HepG2 (cell line): ENCODE measurements at regions not wholly inside any gene's neighbourhood (a gene's known extent, or its start where the extent isn't known, plus 50 kb on each side); places are given as distances from the start of the nearest gene placed in this dataset.

ENCODE experiments used
- EP300 ChIP-seq, 3 experiments: sonication (generic) in 1 of 3; formaldehyde crosslinking in 1 of 3; IDR thresholded peaks; 2 replicates each; pipeline versions ENCODE4 v1.5.1 to v1.6.1; 2011 to 2020; ENCODE audit warnings: low read depth in 2 of 3, low read length in 2 of 3, borderline replicate concordance in 1 of 3, improper control_type of control experiment in 1 of 3, mild to moderate bottlenecking in 1 of 3, missing genetic modification reagents in 1 of 3, moderate library complexity in 1 of 3
- HDAC6 ChIP-seq: fragments of 200-600 bp; sonication (generic); IDR thresholded peaks from 2 replicates; pipeline ENCODE4 v1.7.0; 2017; ENCODE audit warnings: mild to moderate bottlenecking, antibody characterized with exemption, low read length, low read depth
- MED1 ChIP-seq: sonication (generic); formaldehyde crosslinking; IDR thresholded peaks from 2 replicates; pipeline ENCODE4 v1.4.0; 2020; ENCODE audit warnings: missing genetic modification reagents
- NFYB ChIP-seq: sonication (generic); formaldehyde crosslinking; IDR thresholded peaks from 2 replicates; pipeline ENCODE4 v1.4.0; 2020; ENCODE audit warnings: missing genetic modification reagents
- POLR2A ChIP-seq, 2 experiments: IDR thresholded peaks; 2 replicates each; pipeline ENCODE4 v1.6.1; 2011; ENCODE audit warnings: low read depth in 2 of 2, low read length in 2 of 2, mild to moderate bottlenecking in 1 of 2, moderate library complexity in 1 of 2; ENCODE audit not compliant: insufficient read depth in 1 of 2
- SMAD3 ChIP-seq: sonication (generic); formaldehyde crosslinking; IDR thresholded peaks from 2 replicates; pipeline ENCODE4 v1.4.0; 2020; ENCODE audit warnings: missing genetic modification reagents
- SP2 ChIP-seq: sonication (generic); formaldehyde crosslinking; IDR thresholded peaks from 2 replicates; pipeline ENCODE4 v1.5.1; 2020; ENCODE audit warnings: mild to moderate bottlenecking, missing genetic modification reagents
- ZBTB7A ChIP-seq: sonication (generic); formaldehyde crosslinking; IDR thresholded peaks from 2 replicates; pipeline ENCODE4 v1.8.0; 2022; ENCODE audit warnings: mild to moderate bottlenecking, missing genetic modification reagents
- ZNF530 ChIP-seq: sonication (generic); formaldehyde crosslinking; IDR thresholded peaks from 2 replicates; pipeline ENCODE4 v1.5.0; 2020; ENCODE audit warnings: low read depth, mild to moderate bottlenecking, missing genetic modification reagents
- TF ChIP-seq, protein P1 (sequence below): sonication (generic); formaldehyde crosslinking; IDR thresholded peaks from 2 replicates; pipeline ENCODE4 v1.8.1; 2023; ENCODE audit warnings: mild to moderate bottlenecking, missing genetic modification reagents, borderline replicate concordance
- TF ChIP-seq, protein P2 (sequence below), 2 experiments: sonication (generic) in 1 of 2; formaldehyde crosslinking in 1 of 2; IDR thresholded peaks; 2 replicates each; pipeline versions ENCODE4 v1.5.1 to v1.6.1; 2011 to 2020; ENCODE audit warnings: borderline replicate concordance in 1 of 2, low read depth in 1 of 2, low read length in 1 of 2, mild to moderate bottlenecking in 1 of 2, missing genetic modification reagents in 1 of 2, moderate library complexity in 1 of 2
- TF ChIP-seq, protein P3 (sequence below): sonication (generic); formaldehyde crosslinking; IDR thresholded peaks from 2 replicates; pipeline ENCODE4 v1.4.0; 2020; ENCODE audit warnings: missing genetic modification reagents

DNA sequence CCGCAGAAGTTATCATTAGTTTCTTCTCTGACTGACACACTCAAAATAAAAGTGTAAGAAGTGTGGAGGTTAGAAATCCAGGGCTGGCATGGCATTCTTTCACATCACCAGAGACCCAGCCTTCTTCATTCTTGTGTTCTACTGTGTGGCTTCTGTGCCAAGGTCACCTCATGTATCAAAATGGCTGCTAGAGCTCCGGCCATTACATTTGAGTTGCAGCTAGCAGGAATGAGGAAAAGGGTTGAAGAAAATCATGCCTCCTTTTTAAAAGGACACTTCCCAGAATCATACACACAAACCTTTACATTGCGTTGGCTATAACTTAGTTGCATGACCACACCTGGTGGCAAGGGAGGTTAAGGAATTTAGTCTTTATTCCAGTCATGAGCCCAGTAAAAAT is 345.6 kb upstream of the PROK2 start:
- TF ChIP-seq ZBTB7A (CRISPR knock-in tag) (no peak), HDAC6 (no peak), SMAD3 (CRISPR knock-in tag) (no peak), ZNF530 (CRISPR knock-in tag) (no peak), MED1 (no peak), NFYB (no peak), EP300 (IDR thresholded peaks at IDR 0.05; ENCODE audit: low read depth in 2 of 2, low read length in 2 of 2) (no peak), EP300 (CRISPR knock-in tag; IDR thresholded peaks at IDR 0.05; ENCODE audit: borderline replicate concordance) (no peak), POLR2A (IDR thresholded peaks at IDR 0.05; ENCODE audit: insufficient read depth in 1 of 2, low read depth in 2 of 2, low read length in 2 of 2) (no peak), SP2 (CRISPR knock-in tag) (no peak)
- TF ChIP-seq, protein P1, sequence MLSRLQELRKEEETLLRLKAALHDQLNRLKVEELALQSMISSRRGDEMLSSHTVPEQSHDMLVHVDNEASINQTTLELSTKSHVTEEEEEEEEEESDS = no peak
- TF ChIP-seq, protein P2, sequence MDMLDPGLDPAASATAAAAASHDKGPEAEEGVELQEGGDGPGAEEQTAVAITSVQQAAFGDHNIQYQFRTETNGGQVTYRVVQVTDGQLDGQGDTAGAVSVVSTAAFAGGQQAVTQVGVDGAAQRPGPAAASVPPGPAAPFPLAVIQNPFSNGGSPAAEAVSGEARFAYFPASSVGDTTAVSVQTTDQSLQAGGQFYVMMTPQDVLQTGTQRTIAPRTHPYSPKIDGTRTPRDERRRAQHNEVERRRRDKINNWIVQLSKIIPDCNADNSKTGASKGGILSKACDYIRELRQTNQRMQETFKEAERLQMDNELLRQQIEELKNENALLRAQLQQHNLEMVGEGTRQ (IDR thresholded peaks at IDR 0.05; ENCODE audit: low read depth, low read length) = no peak
- TF ChIP-seq, protein P2 (CRISPR knock-in tag; IDR thresholded peaks at IDR 0.05; ENCODE audit: borderline replicate concordance) = no peak
- TF ChIP-seq, protein P3, sequence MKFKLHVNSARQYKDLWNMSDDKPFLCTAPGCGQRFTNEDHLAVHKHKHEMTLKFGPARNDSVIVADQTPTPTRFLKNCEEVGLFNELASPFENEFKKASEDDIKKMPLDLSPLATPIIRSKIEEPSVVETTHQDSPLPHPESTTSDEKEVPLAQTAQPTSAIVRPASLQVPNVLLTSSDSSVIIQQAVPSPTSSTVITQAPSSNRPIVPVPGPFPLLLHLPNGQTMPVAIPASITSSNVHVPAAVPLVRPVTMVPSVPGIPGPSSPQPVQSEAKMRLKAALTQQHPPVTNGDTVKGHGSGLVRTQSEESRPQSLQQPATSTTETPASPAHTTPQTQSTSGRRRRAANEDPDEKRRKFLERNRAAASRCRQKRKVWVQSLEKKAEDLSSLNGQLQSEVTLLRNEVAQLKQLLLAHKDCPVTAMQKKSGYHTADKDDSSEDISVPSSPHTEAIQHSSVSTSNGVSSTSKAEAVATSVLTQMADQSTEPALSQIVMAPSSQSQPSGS (CRISPR knock-in tag) = no peak
